IMR-90 (cell line): ENCODE measurements at regions not wholly inside any gene's neighbourhood (a gene's known extent, or its start where the extent isn't known, plus 50 kb on each side); places are given as distances from the start of the nearest gene placed in this dataset.

ENCODE experiments used
- ATAC-seq: fragments of 200-7000 bp; cut with Tn5 transposase; 2 replicates; pipeline ENCODE4 v1.9.1; 2020; ENCODE audit warnings: low read depth, mild to moderate bottlenecking, moderate library complexity
- BruUV-seq: library from RNA; stranded (reverse); fragments of 400-500 nt; replicated peaks from 2 replicates; lab custom pipeline; 2021; lab: Mats Ljungman, UMichigan
- CTCF ChIA-PET: fragments of 300-600 bp; formaldehyde crosslinking; extraction: SDS; loops from one replicate; lab custom pipeline; 2021; ENCODE audit warnings: antibody characterized with exemption; lab: Yijun Ruan, JAX
- POLR2A ChIA-PET: fragments of 300-600 bp; sonication (Branson Sonifier 250); formaldehyde crosslinking; loops from one replicate; lab custom pipeline; 2022; ENCODE audit warnings: antibody characterized with exemption; ENCODE audit not compliant: unreplicated experiment; lab: Charles Lee
- DNase-seq: peaks from one replicate; pipeline ENCODE4 v3.0.0; 2013
- H2AFZ ChIP-seq: replicated peaks from 2 replicates; pipeline ENCODE3; 2013; ENCODE audit warnings: low read length, mild to moderate bottlenecking; ENCODE audit not compliant: poor library complexity
- H2AK5ac ChIP-seq: 2 replicates; pipeline ENCODE4 v1.6.1; 2013; ENCODE audit warnings: low read depth, low read length, inconsistent platforms
- H2AK9ac ChIP-seq: replicated peaks from 2 replicates; pipeline ENCODE3; 2013; ENCODE audit warnings: mild to moderate bottlenecking, low read depth, low read length, moderate library complexity; ENCODE audit not compliant: poor library complexity
- H2BK120ac ChIP-seq: 2 replicates; pipeline ENCODE4 v1.6.1; 2013; ENCODE audit warnings: low read depth, low read length, inconsistent platforms
- H2BK15ac ChIP-seq: 3 replicates; pipeline ENCODE4 v1.6.1; 2013; ENCODE audit warnings: low read depth, low read length, inconsistent platforms
- H2BK20ac ChIP-seq: 2 replicates; pipeline ENCODE4 v1.6.1; 2013; ENCODE audit warnings: low read depth, mild to moderate bottlenecking, inconsistent platforms, low read length, moderate library complexity
- H2BK5ac ChIP-seq: 2 replicates; pipeline ENCODE4 v1.6.1; 2013; ENCODE audit warnings: mild to moderate bottlenecking, low read depth, low read length, inconsistent platforms; ENCODE audit not compliant: poor library complexity, severe bottlenecking
- H3K14ac ChIP-seq: replicated peaks from 2 replicates; pipeline ENCODE4 v1.6.1; 2013; ENCODE audit warnings: low read depth, low read length, inconsistent platforms
- H3K18ac ChIP-seq: 2 replicates; pipeline ENCODE4 v1.6.1; 2013; ENCODE audit warnings: low read depth, low read length, control low read depth
- H3K23ac ChIP-seq: 2 replicates; pipeline ENCODE4 v1.6.1; 2013; ENCODE audit warnings: low read depth, low read length, inconsistent platforms
- H3K27ac ChIP-seq: 2 replicates; pipeline ENCODE4 v1.5.1; 2013; ENCODE audit warnings: mild to moderate bottlenecking, control low read depth, low read length; ENCODE audit not compliant: insufficient read depth
- H3K27me3 ChIP-seq: 2 replicates; pipeline ENCODE4 v1.6.1; 2013; ENCODE audit warnings: low read length; ENCODE audit not compliant: control insufficient read depth, insufficient read depth
- H3K36me3 ChIP-seq: 2 replicates; pipeline ENCODE4 v1.6.1; 2013; ENCODE audit warnings: low read length, mixed read lengths; ENCODE audit not compliant: control insufficient read depth, insufficient read depth
- H3K4ac ChIP-seq: 2 replicates; pipeline ENCODE4 v1.6.1; 2013; ENCODE audit warnings: low read depth, low read length, inconsistent platforms
- H3K4me1 ChIP-seq: 2 replicates; pipeline ENCODE4 v1.6.1; 2013; ENCODE audit warnings: low read length, mixed read lengths; ENCODE audit not compliant: control insufficient read depth, insufficient read depth
- H3K4me2 ChIP-seq: 2 replicates; pipeline ENCODE4 v1.6.1; 2013; ENCODE audit warnings: low read depth, mild to moderate bottlenecking, control low read depth, low read length, moderate library complexity
- H3K4me3 ChIP-seq: 2 replicates; pipeline ENCODE4 v1.5.1; 2013; ENCODE audit warnings: low read depth, mild to moderate bottlenecking, control low read depth, low read length, moderate library complexity; ENCODE audit not compliant: insufficient read depth
- H3K56ac ChIP-seq: 2 replicates; pipeline ENCODE4 v1.6.1; 2013; ENCODE audit warnings: low read length, inconsistent platforms; ENCODE audit not compliant: insufficient read depth; ENCODE audit errors: extremely low read depth
- H3K79me1 ChIP-seq, 2 experiments: 2 replicates each; pipeline ENCODE4 v1.6.1; 2013; ENCODE audit warnings: low read length in 2 of 2, inconsistent platforms in 1 of 2, low read depth in 1 of 2
- H3K9ac ChIP-seq: 2 replicates; pipeline ENCODE4 v1.6.1; 2013; ENCODE audit warnings: low read depth, low read length, control low read depth
- H3K9me1 ChIP-seq: 2 replicates; pipeline ENCODE4 v1.6.1; 2013; ENCODE audit warnings: low read length, inconsistent platforms; ENCODE audit not compliant: insufficient read depth
- H3K9me3 ChIP-seq: 2 replicates; pipeline ENCODE4 v1.6.1; 2013; ENCODE audit warnings: low read length; ENCODE audit not compliant: control insufficient read depth, insufficient read depth
- H4K20me1 ChIP-seq: 2 replicates; pipeline ENCODE4 v1.6.1; 2013; ENCODE audit warnings: low read length, inconsistent platforms; ENCODE audit not compliant: insufficient read depth
- H4K5ac ChIP-seq: 2 replicates; pipeline ENCODE4 v1.6.1; 2013; ENCODE audit warnings: mild to moderate bottlenecking, low read depth, low read length, control low read depth
- H4K8ac ChIP-seq, 2 experiments: 2 replicates each; pipeline ENCODE4 v1.6.1; 2013; ENCODE audit warnings: low read depth in 2 of 2, low read length in 2 of 2, control low read depth in 1 of 2, inconsistent platforms in 1 of 2
- H4K91ac ChIP-seq: 2 replicates; pipeline ENCODE4 v1.6.1; 2013; ENCODE audit warnings: low read depth, low read length, inconsistent platforms; ENCODE audit not compliant: insufficient read depth
- BHLHE40 ChIP-seq: fragments of 150-350 bp; IDR thresholded peaks from 2 replicates; pipeline ENCODE4 v1.6.1; 2016; ENCODE audit warnings: mild to moderate bottlenecking, low read depth, low read length
- CEBPB ChIP-seq: IDR thresholded peaks from 2 replicates; pipeline ENCODE4 v1.6.1; 2012; ENCODE audit warnings: low read depth, low read length, improper control_type of control experiment
- CHD1 ChIP-seq: IDR thresholded peaks from 2 replicates; pipeline ENCODE4 v1.6.1; 2012; ENCODE audit warnings: low read depth, low read length, improper control_type of control experiment
- CTCF ChIP-seq: conservative IDR thresholded peaks from 2 replicates; pipeline ENCODE4 v1.5.1; 2012; ENCODE audit warnings: mild to moderate bottlenecking, low read depth, low read length, improper control_type of control experiment
- ELK1 ChIP-seq: fragments of 150-350 bp; IDR thresholded peaks from 2 replicates; pipeline ENCODE4 v1.6.1; 2016; ENCODE audit warnings: low read depth, mild to moderate bottlenecking, low read length, moderate library complexity, borderline replicate concordance
- FOS ChIP-seq: fragments of 150-350 bp; IDR thresholded peaks from 2 replicates; pipeline ENCODE4 v1.6.1; 2016; ENCODE audit warnings: low read depth, low read length
- MAFK ChIP-seq: IDR thresholded peaks from 2 replicates; pipeline ENCODE4 v1.6.1; 2012; ENCODE audit warnings: low read depth, low read length, improper control_type of control experiment
- MAZ ChIP-seq: IDR thresholded peaks from 2 replicates; pipeline ENCODE4 v1.6.1; 2012; ENCODE audit warnings: low read depth, mild to moderate bottlenecking, low read length, improper control_type of control experiment, moderate library complexity, borderline replicate concordance
- MXI1 ChIP-seq: IDR thresholded peaks from 2 replicates; pipeline ENCODE4 v1.6.1; 2012; ENCODE audit warnings: low read depth, mild to moderate bottlenecking, low read length, moderate library complexity, borderline replicate concordance
- NFE2L2 ChIP-seq: fragments of 150-350 bp; IDR thresholded peaks from 2 replicates; pipeline ENCODE4 v1.6.1; 2016; ENCODE audit warnings: low read depth, mild to moderate bottlenecking, low read length
- POLR2A ChIP-seq: IDR thresholded peaks from 2 replicates; pipeline ENCODE4 v1.6.1; 2012; ENCODE audit warnings: mild to moderate bottlenecking, low read depth, low read length
- RAD21 ChIP-seq: IDR thresholded peaks from 2 replicates; pipeline ENCODE4 v1.6.1; 2012; ENCODE audit warnings: low read length, improper control_type of control experiment
- RCOR1 ChIP-seq: IDR thresholded peaks from 2 replicates; pipeline ENCODE4 v1.6.1; 2012; ENCODE audit warnings: mild to moderate bottlenecking, low read length, improper control_type of control experiment; ENCODE audit not compliant: insufficient replicate concordance
- RFX5 ChIP-seq: IDR thresholded peaks from 2 replicates; pipeline ENCODE4 v1.8.0; 2012; ENCODE audit warnings: low read depth, mild to moderate bottlenecking, low read length, moderate library complexity
- SMC3 ChIP-seq: fragments of 150-350 bp; IDR thresholded peaks from 2 replicates; pipeline ENCODE4 v1.6.1; 2016; ENCODE audit warnings: low read depth, mild to moderate bottlenecking, antibody characterized with exemption, low read length, moderate library complexity
- USF2 ChIP-seq: fragments of 150-350 bp; IDR thresholded peaks from 2 replicates; pipeline ENCODE4 v1.6.1; 2017; ENCODE audit warnings: mild to moderate bottlenecking, antibody characterized with exemption, low read length, low read depth
- WGBS, 2 experiments: methylation state at CpG; one replicate each; pipeline versions ENCODE4 v1.1.5 to v1.1.7; 2013; ENCODE audit warnings: missing lambda C conversion rate in 2 of 2; ENCODE audit not compliant: insufficient read length in 1 of 2; ENCODE audit errors: extremely low coverage in 2 of 2; 5-methylcytosine and 5-hydroxymethylcytosine counted together
- dilution Hi-C: fragments of 300-500 bp; cut with HindIII; formaldehyde crosslinking; loops from one replicate; pipeline ENCODE4 v1.14.3; 2018; ENCODE audit warnings: low sequenced_read_pairs; ENCODE audit not compliant: unreplicated experiment
- in situ Hi-C: fragments of 300-500 bp; cut with MboI; formaldehyde crosslinking; loops from 3 replicates; pipeline ENCODE4 v1.14.3; 2019; ENCODE audit warnings: low sequenced_read_pairs, inconsistent platforms, mixed read lengths
- intact Hi-C: fragments of 100-400 bp; cut with micrococcal nuclease; formaldehyde crosslinking; loops from 2 replicates; pipeline ENCODE4 v1.10.0; 2022

- Histone ChIP-seq H3K27ac (no peak overlapping the region), H3K4me2 (no peak overlapping the region), H3K9me1 (no peaks in the 10 kb centered on the region), H3K9ac (no peak overlapping the region), H3K9me3 (no peaks in the 10 kb centered on the region), H4K91ac (no peak overlapping the region), H3K4me3 (no peak overlapping the region), H4K5ac (no peak overlapping the region), H4K8ac (no peak overlapping the region), H2BK120ac (no peak overlapping the region), H2AK5ac (no peak overlapping the region), H3K56ac (no peak overlapping the region), H3K27me3 (no peaks in the 10 kb centered on the region), H4K20me1 (no peaks in the 10 kb centered on the region), H2BK15ac (no peak overlapping the region), H3K79me1 (no peaks in the 10 kb centered on the region), H3K4me1 (no peaks in the 10 kb centered on the region), H3K18ac (no peak overlapping the region), H3K36me3 (no peaks in the 10 kb centered on the region), H2AK9ac (no peak overlapping the region), H3K14ac (no peak overlapping the region), H3K23ac (no peak overlapping the region), H2BK5ac (no peak overlapping the region), H3K4ac (no peak overlapping the region), H2BK20ac (no peak overlapping the region), H2AFZ (no peak overlapping the region)
- WGBS, 2 experiments, result 20% methylated on average over 2 of the region's 6 CpGs; no CpG with 5 or more reads in 1 of the 2 experiments
- no TSS peak for BruUV-seq
- DNase-seq, result no peak
- no peak for ATAC-seq
- dilution Hi-C loops (no loop called here), intact Hi-C loops (no loop called here), in situ Hi-C loops (no loop called here)
- ChIA-PET CTCF (no interaction called here), POLR2A (no interaction called here)
- TF ChIP-seq CEBPB (no peak), USF2 (no peak), ELK1 (no peak), RAD21 (no peak), RCOR1 (no peak), RFX5 (no peak), MXI1 (no peak), MAZ (no peak), CHD1 (no peak), BHLHE40 (no peak), CTCF (no peak), NFE2L2 (no peak), FOS (no peak), SMC3 (no peak), MAFK (no peak), POLR2A (no peak)
These were observed 118.6 kb downstream of the ZMAT1 start for GRCh38 chrX:101813200-101813599.
